HepG2 (cell line): ENCODE measurements at regions not wholly inside any gene's neighbourhood (a gene's known extent, or its start where the extent isn't known, plus 50 kb on each side); places are given as distances from the start of the nearest gene placed in this dataset.

ENCODE experiments used
- HNRNPUL1 ChIP-seq: fragments of 200-400 bp; formaldehyde crosslinking; IDR thresholded peaks from 2 replicates; pipeline ENCODE4 v1.6.1; 2017; ENCODE audit warnings: low read depth, mild to moderate bottlenecking, low read length, moderate library complexity
- POLR2A ChIP-seq, 2 experiments: IDR thresholded peaks; 2 replicates each; pipeline ENCODE4 v1.6.1; 2011; ENCODE audit warnings: low read depth in 2 of 2, low read length in 2 of 2, mild to moderate bottlenecking in 1 of 2, moderate library complexity in 1 of 2; ENCODE audit not compliant: insufficient read depth in 1 of 2
- POLR2AphosphoS2 ChIP-seq: IDR thresholded peaks from 2 replicates; pipeline ENCODE4 v1.6.1; 2011; ENCODE audit warnings: low read depth, low read length, improper control_type of control experiment
- POLR2AphosphoS5 ChIP-seq: IDR thresholded peaks from 2 replicates; pipeline ENCODE4 v1.6.1; 2012; ENCODE audit warnings: low read depth, low read length
- ZNF530 ChIP-seq: sonication (generic); formaldehyde crosslinking; IDR thresholded peaks from 2 replicates; pipeline ENCODE4 v1.5.0; 2020; ENCODE audit warnings: low read depth, mild to moderate bottlenecking, missing genetic modification reagents
- TF ChIP-seq, protein P1 (sequence below): sonication (generic); formaldehyde crosslinking; IDR thresholded peaks from 2 replicates; pipeline ENCODE4 v1.5.0; 2020; ENCODE audit warnings: mild to moderate bottlenecking, missing genetic modification reagents, moderate library complexity

DNA sequence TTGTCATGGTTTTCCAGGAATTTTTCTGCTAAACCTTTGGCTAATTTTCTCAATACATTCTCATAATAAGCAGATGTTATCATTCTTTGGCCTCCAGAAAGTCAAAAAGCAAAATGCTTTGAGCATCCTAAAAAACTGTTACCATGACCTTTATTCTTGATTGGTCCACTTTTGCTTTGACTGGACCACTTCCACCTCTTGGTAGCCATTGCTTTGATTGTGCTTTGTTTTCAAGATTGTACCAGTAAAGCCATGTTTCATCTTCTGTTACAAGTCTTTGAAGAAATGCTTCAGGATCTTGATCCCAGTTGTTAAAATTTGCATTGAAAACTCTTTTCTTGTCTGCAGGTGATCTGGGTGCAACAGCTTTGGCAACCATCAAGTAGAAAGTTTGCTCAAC, 180.1 kb downstream of the DUSP6 start:
- TF ChIP-seq POLR2A (IDR thresholded peaks at IDR 0.05; ENCODE audit: insufficient read depth in 1 of 2, low read depth in 2 of 2, low read length in 2 of 2) (no peak), HNRNPUL1 (no peak), POLR2AphosphoS2 (no peak), POLR2AphosphoS5 (no peak), ZNF530 (CRISPR knock-in tag) (no peak)
- TF ChIP-seq, protein P1, sequence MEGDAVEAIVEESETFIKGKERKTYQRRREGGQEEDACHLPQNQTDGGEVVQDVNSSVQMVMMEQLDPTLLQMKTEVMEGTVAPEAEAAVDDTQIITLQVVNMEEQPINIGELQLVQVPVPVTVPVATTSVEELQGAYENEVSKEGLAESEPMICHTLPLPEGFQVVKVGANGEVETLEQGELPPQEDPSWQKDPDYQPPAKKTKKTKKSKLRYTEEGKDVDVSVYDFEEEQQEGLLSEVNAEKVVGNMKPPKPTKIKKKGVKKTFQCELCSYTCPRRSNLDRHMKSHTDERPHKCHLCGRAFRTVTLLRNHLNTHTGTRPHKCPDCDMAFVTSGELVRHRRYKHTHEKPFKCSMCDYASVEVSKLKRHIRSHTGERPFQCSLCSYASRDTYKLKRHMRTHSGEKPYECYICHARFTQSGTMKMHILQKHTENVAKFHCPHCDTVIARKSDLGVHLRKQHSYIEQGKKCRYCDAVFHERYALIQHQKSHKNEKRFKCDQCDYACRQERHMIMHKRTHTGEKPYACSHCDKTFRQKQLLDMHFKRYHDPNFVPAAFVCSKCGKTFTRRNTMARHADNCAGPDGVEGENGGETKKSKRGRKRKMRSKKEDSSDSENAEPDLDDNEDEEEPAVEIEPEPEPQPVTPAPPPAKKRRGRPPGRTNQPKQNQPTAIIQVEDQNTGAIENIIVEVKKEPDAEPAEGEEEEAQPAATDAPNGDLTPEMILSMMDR (CRISPR knock-in tag), result no peak
